Stimulated activated CD4-positive, alpha-beta T cell treated with anti-CD3 and anti-CD28 coated beads, Interleukin-12 subunit alpha, Interleukin-12 subunit beta, amount 100 ng/mL, for 48 hours (primary cell): ENCODE measurements at regions not wholly inside any gene's neighbourhood (a gene's known extent, or its start where the extent isn't known, plus 50 kb on each side); places are given as distances from the start of the nearest gene placed in this dataset.

Experiments
- DNase-seq, 3 donors: peaks; one replicate each; pipeline ENCODE4 v3.0.0-alpha.2; 2020; ENCODE audit warnings: low read depth in 2 of 3, low spot score in 1 of 3

DNA sequence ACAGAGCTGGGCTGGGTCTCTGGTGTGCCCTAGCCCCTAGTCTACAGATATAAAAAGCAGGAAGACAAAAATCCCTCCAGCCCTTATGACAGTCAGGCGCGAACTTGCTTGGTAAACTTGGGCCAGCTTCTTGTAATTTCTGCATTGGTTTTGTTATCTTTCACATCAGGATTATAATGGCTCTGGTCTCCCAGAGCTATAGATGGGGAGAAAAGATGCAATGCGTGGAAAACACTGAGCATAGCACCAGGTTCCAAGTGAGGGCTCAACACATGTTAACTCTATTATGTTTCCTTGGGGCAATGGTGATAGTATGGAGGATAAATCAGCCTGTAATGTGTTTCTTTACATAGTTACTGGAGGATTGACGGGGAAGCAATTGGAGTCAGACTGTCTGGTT, 246.8 kb upstream of the KCNG1 start:
- DNase-seq = no peak

- DNase-seq = no peak
Measured at GRCh38 chr20:51267679-51268078, 244.8 kb upstream of the KCNG1 start.

DNA sequence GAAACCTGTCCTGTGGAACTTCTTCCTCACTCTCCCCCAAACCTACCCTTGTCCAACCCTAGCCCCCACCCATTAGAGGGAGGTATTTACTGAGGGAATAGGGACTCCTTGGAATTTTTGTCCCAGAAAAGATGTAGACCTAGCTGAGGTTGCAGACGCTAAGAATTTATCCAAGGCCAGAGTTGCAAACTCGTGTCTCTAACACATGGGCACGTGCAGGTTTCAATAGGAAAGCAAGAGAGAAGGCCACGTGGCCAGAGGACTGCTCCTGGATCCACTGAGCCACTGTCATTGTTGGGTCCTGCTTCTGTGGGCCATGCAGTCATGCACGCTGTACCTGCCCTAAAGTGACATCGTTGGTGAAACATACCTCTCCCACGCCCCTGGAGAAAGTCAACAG, 243.4 kb upstream of the KCNG1 start:
- no peak for DNase-seq

DNA sequence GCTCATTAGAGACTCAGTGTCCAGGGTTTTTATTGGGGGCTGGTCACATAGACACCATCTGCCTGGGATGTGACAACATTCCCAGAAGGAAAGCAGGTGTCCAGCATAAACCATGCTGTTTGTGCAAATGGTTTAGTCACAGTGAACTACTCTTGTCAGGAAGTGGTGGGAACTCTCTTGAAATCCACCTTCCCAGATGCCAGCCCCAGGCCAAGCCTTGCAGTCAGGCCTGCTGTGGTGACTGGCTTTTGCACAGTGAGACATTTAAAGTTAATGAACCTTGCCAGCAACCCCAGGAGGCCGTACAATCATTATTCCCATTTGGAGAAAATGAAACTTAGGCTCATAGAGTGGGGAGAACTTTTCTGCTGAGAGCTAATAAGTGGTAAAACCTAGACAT, 242.5 kb upstream of the KCNG1 start:
- DNase-seq = no peak

DNA sequence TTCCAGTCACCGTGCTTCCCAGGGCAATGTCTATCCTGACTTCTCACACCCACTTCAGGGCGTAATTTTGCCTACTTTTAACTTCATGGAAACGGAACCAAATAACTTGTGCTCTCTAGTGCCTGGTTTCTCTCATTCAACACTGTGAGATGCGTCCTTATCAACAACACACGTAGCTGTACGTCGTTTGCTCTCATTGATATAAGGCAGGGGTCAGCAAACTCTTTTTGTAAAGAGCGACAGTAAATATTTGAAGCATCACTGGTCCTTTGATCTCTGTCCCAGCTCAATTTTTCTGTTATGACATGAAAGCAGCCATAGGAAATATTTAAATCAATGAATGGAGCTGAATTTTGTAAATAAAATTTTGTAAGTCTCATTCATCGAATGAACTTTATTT, 239.3 kb upstream of the KCNG1 start:
- no peak for DNase-seq

- DNase-seq = no peak
Measured at GRCh38 chr20:51259455-51259854, 236.5 kb upstream of the KCNG1 start.

DNA sequence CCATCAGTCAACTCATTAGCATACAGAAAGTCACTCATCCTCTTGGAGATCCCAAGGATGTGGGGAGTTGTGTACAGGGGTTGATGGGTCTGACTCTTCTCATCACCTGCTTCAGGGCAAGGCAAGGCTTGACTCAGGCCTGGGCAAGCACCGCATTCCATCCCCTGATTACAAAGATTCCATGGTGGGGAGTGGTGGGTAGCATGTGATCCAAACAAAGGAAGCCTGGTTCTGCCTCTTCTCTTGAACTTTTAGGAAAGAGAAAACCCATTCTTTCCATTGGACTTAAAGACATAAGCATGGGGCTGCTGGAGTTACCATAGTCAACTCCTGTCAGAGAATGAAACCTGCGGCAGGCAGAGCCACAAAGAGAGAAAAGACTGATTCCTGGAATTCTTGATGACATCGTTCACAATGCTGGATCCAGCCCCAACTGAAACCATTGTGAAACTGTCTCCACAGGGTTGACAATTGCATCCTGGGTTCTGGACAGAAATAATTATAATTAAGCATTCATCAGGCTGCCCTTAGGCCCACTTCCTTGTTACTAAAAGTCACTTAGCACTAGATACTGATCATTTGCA, 235.8 kb upstream of the KCNG1 start:
- no peak for DNase-seq

DNA sequence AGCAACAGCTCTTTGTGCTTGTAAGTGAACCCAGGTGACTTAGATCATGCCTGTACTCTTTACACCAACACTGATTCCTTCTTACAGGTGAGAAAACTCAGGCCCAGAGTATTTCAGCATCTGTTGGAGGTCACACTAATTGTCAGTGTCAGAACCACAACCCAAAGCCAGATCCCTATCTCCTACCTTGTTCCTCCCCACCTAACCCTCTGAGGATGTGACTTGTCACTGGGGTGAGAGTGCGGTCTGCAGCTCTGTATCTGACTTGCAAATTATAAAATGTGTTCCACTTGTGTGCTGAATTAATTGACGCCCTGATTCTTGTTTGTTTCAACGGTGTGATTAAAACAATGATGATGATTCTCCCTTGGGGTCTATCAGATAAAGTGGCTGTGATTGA, 232.5 kb upstream of the KCNG1 start:
- DNase-seq = no peak

GRCh38 chr20:51253280-51253679, 230.4 kb upstream of the KCNG1 start:
- no peak for DNase-seq

GRCh38 chr20:51249781-51250180, 226.9 kb upstream of the KCNG1 start:
- no peak for DNase-seq

GRCh38 chr20:51249215-51249614, 226.3 kb upstream of the KCNG1 start:
- DNase-seq = no peak

- DNase-seq = no peak
Measured at GRCh38 chr20:51244466-51244865, 221.6 kb upstream of the KCNG1 start.

- DNase-seq = no peak
Measured at GRCh38 chr20:51238675-51239305, 215.9 kb upstream of the KCNG1 start.

DNA sequence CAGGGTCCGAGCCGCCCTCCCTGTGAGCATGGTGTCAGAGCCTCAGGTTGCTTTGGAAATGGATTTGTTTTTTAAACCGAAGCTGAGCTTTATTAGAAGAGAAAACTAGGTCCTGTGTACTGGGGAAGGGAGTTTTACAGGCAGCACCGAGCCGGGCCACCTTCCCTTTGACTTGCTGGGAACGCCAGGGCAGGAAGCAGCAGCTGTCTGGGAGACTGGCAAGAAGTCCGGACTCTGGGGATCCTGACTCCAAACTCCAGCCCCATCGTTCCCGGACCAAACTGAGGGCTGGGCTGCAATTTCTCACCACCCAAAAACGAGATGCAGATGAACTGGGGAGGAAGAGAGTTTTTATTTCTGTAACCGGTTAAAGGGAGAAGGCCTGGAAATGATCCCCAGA, 214.9 kb upstream of the KCNG1 start:
- DNase-seq = no peak

GRCh38 chr20:51237278-51237677, 214.4 kb upstream of the KCNG1 start:
- no peak for DNase-seq

GRCh38 chr20:51236421-51236820, 213.5 kb upstream of the KCNG1 start:
- DNase-seq = no peak

GRCh38 chr20:51233345-51233744, 210.4 kb upstream of the KCNG1 start:
- no peak for DNase-seq

GRCh38 chr20:51230727-51231126, 207.8 kb upstream of the KCNG1 start:
- no peak for DNase-seq

- DNase-seq = no peak
Measured at GRCh38 chr20:51228763-51229162, 205.9 kb upstream of the KCNG1 start.

GRCh38 chr20:51227744-51228143, 204.8 kb upstream of the KCNG1 start:
- no peak for DNase-seq

DNA sequence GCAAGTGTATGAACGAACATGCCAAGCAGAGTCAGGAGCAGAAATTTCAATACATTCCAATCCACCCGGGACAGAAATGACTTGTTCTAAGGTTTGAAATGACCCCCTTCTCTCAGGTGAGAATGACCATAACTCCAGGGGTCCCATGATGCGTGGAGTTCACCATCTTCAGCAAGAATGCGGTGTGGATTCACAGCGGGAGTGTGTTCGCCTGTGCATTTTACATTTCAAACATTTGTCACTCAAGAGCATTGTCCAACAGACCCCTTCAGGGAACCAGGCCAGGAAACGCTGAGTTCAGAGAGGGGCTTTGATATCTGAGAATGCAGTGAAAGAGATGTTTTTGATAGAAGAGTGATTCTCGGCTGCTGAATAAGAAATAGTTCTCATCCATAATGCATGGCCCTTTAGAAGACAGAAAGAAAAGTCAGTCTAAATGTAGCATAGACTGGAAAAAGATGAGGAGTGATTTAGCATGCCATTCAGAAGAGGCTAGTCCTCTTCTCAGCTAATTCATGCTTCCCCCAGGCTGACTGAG, 200.3 kb upstream of the KCNG1 start:
- no peak for DNase-seq

- no peak for DNase-seq
Measured at GRCh38 chr20:51221791-51222408, 199.0 kb upstream of the KCNG1 start.

GRCh38 chr20:51221103-51221502, 198.2 kb upstream of the KCNG1 start:
- DNase-seq = no peak
